ENCODE measurements at regions not wholly inside any gene's neighbourhood (a gene's known extent, or its start where the extent isn't known, plus 50 kb on each side); places are given as distances from the start of the nearest gene placed in this dataset.

- no peak for TF ChIP-seq RCOR1 (IDR thresholded peaks at IDR 0.05; ENCODE audit: low read depth, low read length)
- no peak for TF ChIP-seq CBX8 (IDR thresholded peaks at IDR 0.05)
- TF ChIP-seq CTCF (IDR thresholded peaks at IDR 0.05), result no peak
- TF ChIP-seq MAX (IDR thresholded peaks at IDR 0.05), result no peak
- no peak for TF ChIP-seq HDAC2 (IDR thresholded peaks at IDR 0.05)
- TF ChIP-seq ESRRA (IDR thresholded peaks at IDR 0.05; ENCODE audit: borderline replicate concordance, low read length), result no peak
- no peak for TF ChIP-seq ELK1 (IDR thresholded peaks at IDR 0.05; ENCODE audit: low read depth, low read length)
- no peak for TF ChIP-seq RAD21 (conservative IDR thresholded peaks at IDR 0.05 in 1 of 2, IDR thresholded peaks at IDR 0.05 in 1 of 2)
- TF ChIP-seq POLR2A (IDR thresholded peaks at IDR 0.05; ENCODE audit: low read length), result no peak
- no peak for TF ChIP-seq CHD2 (IDR thresholded peaks at IDR 0.05; ENCODE audit: low read length, partially characterized antibody)
Measured at GRCh38 chr4:30811296-30811695, 91.1 kb downstream of the PCDH7 start.
